Vagina (tissue), 2 donors: ENCODE measurements at regions not wholly inside any gene's neighbourhood (a gene's known extent, or its start where the extent isn't known, plus 50 kb on each side); places are given as distances from the start of the nearest gene placed in this dataset.

Source experiments
- POLR2A ChIP-seq, 2 donors: fragments of 450-650 bp; IDR thresholded peaks; one replicate each; pipeline ENCODE4 v1.6.1; 2017; ENCODE audit warnings: antibody characterized with exemption in 2 of 2, mild to moderate bottlenecking in 2 of 2, moderate library complexity in 2 of 2
- POLR2AphosphoS5 ChIP-seq, 2 donors: sonication (generic); formaldehyde crosslinking; IDR thresholded peaks; one replicate each; pipeline ENCODE4 v1.9.0; 2017; ENCODE audit warnings: antibody characterized with exemption in 2 of 2, mild to moderate bottlenecking in 2 of 2, low read depth in 1 of 2; ENCODE audit not compliant: insufficient read depth in 1 of 2
- TF ChIP-seq, protein P1 (sequence below), 3 experiments: fragments of 450-650 bp in 2 of 3; fragments of 200-600 bp in 1 of 3; sonication (generic) in 1 of 3; IDR thresholded peaks; one replicate each; pipeline ENCODE4 v1.5.1; 2017 to 2019; ENCODE audit warnings: antibody characterized with exemption in 3 of 3, mild to moderate bottlenecking in 2 of 3, moderate library complexity in 2 of 3

DNA sequence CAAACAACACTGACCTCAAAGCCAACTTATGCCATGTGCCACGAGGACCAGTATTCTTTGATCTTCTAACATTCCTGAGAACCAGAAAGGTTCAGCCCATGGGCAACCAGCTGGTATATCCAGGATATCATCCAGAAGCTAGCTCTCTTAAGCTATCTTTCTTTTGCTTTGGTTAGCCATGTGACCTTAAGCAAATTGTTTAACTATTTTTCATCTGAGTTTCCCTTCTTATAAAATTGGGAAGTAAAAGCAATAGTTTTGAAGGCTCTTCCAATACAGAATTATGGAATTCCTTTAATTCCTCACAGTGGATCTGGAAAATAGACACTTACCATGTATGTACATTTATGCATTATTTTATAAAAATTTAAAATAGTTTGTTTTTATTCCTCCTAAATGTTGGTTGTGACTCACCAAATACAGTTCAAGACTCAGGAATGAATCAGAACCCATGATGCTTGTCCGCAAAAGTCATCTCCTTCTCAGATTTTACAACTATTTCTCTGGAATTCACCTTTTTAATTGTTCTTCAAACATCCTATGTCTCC lies 435.7 kb downstream of the ZEB2 start:
- TF ChIP-seq POLR2A (IDR thresholded peaks at IDR 0.05) (no peak), POLR2AphosphoS5 (IDR thresholded peaks at IDR 0.05; ENCODE audit: insufficient read depth in 1 of 2, low read depth in 1 of 2) (no peak)
- TF ChIP-seq, protein P1, sequence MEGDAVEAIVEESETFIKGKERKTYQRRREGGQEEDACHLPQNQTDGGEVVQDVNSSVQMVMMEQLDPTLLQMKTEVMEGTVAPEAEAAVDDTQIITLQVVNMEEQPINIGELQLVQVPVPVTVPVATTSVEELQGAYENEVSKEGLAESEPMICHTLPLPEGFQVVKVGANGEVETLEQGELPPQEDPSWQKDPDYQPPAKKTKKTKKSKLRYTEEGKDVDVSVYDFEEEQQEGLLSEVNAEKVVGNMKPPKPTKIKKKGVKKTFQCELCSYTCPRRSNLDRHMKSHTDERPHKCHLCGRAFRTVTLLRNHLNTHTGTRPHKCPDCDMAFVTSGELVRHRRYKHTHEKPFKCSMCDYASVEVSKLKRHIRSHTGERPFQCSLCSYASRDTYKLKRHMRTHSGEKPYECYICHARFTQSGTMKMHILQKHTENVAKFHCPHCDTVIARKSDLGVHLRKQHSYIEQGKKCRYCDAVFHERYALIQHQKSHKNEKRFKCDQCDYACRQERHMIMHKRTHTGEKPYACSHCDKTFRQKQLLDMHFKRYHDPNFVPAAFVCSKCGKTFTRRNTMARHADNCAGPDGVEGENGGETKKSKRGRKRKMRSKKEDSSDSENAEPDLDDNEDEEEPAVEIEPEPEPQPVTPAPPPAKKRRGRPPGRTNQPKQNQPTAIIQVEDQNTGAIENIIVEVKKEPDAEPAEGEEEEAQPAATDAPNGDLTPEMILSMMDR (IDR thresholded peaks at IDR 0.05) = no peak
